ENCODE measurements at regions not wholly inside any gene's neighbourhood (a gene's known extent, or its start where the extent isn't known, plus 50 kb on each side); places are given as distances from the start of the nearest gene placed in this dataset.

DNA sequence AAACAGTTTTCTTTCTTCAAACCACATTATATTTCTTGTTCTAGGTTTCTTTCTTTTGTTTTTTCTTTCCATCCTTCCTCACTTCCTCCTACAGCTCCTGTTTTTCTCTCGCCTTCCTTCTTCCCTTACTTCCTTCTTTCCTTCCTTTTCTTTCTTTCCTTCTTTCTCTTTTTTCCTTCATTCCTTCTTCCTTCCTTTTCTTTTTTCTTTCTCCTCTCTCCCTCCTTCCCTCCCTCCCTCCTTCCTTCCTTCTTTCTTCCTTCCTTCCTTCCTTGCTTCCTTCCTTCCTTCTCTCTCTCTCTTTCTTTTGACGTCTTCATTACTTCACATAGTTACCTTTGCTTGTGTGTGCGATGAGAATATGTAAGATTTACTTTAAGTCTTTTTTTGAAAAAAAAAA is 470.0 kb upstream of the FSIP2 start:
- Mint-ChIP-seq H3K36me3 (ENCODE audit: insufficient read depth in 1 of 3, low read depth in 3 of 3) (peaks cover 0 to 17% (median 11%) of the 10 kb centered on the region in 3 experiments; a peak in 5 of 7 replicates), H3K4me1 (peaks cover 11 to 17% of the 10 kb centered on the region in 2 experiments), H3K4me3 (no peak overlapping the region), H3K9me3 (peaks cover 9 to 16% of the 10 kb centered on the region in 2 experiments), H3K27ac (peak overlapping the region in 1 of 3 experiments; percentile 32; a peak in 1 of 7 replicates), H3K27me3 (ENCODE audit: low read depth) (no peaks in the 10 kb centered on the region)
- H4K5ac ChIP-seq (ENCODE audit: insufficient read length, low read depth, low read length), result no peak overlapping the region
- no CpG with 5 or more reads among the region's 3 CpGs for WGBS (ENCODE audit: extremely low coverage, insufficient read length, low lambda C conversion rate)
- no peak overlapping the region for H2BK12ac ChIP-seq (ENCODE audit: insufficient read length, low read depth, low read length)
- TF ChIP-seq, protein P1, sequence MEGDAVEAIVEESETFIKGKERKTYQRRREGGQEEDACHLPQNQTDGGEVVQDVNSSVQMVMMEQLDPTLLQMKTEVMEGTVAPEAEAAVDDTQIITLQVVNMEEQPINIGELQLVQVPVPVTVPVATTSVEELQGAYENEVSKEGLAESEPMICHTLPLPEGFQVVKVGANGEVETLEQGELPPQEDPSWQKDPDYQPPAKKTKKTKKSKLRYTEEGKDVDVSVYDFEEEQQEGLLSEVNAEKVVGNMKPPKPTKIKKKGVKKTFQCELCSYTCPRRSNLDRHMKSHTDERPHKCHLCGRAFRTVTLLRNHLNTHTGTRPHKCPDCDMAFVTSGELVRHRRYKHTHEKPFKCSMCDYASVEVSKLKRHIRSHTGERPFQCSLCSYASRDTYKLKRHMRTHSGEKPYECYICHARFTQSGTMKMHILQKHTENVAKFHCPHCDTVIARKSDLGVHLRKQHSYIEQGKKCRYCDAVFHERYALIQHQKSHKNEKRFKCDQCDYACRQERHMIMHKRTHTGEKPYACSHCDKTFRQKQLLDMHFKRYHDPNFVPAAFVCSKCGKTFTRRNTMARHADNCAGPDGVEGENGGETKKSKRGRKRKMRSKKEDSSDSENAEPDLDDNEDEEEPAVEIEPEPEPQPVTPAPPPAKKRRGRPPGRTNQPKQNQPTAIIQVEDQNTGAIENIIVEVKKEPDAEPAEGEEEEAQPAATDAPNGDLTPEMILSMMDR (conservative IDR thresholded peaks at IDR 0.05), result no peak
- no peaks in the 10 kb centered on the region for H3K27me3 ChIP-seq (ENCODE audit: insufficient read depth, low read length)
- no peak overlapping the region for H3K14ac ChIP-seq (ENCODE audit: insufficient read depth, low read length)
- H3K9ac ChIP-seq (ENCODE audit: extremely low read depth, insufficient read length, low read length), result no peak overlapping the region
- H4K8ac ChIP-seq (replicated peaks; ENCODE audit: insufficient read length, low read depth, low read length), result no peak overlapping the region
- H3K56ac ChIP-seq (ENCODE audit: insufficient read length, low read depth, low read length), result no peak overlapping the region
- no peak overlapping the region for H2BK120ac ChIP-seq (ENCODE audit: low read depth, low read length, poor library complexity, severe bottlenecking)
- no peak overlapping the region for H3T11ph ChIP-seq (ENCODE audit: low read length)
- H3K23me2 ChIP-seq (ENCODE audit: insufficient read length, low read depth, low read length, poor library complexity, severe bottlenecking), result no peaks in the 10 kb centered on the region
- H2BK5ac ChIP-seq (ENCODE audit: insufficient read length, low read length), result no peak overlapping the region
- H4K20me1 ChIP-seq (ENCODE audit: control insufficient read depth, insufficient read depth, insufficient read length), result no peaks in the 10 kb centered on the region
- H3K27ac ChIP-seq (ENCODE audit: insufficient read length, low read depth, low read length), result no peak overlapping the region
- no peak overlapping the region for H4K91ac ChIP-seq (ENCODE audit: insufficient read length, low read depth, low read length)
- H3K4me1 ChIP-seq (ENCODE audit: insufficient read depth, low read length), result no peaks in the 10 kb centered on the region
- H2AK5ac ChIP-seq (ENCODE audit: insufficient read length, low read length), result no peak overlapping the region
- no peak overlapping the region for H3K4ac ChIP-seq (ENCODE audit: low read depth, low read length)
- DNase-seq, result no peak
- no peak overlapping the region for H3K4me2 ChIP-seq (ENCODE audit: insufficient read depth, insufficient read length, low read length)
- H3K18ac ChIP-seq (ENCODE audit: insufficient read length, low read depth, low read length), result no peak overlapping the region
- H2AFZ ChIP-seq (ENCODE audit: low read length), result no peak overlapping the region
- no peak overlapping the region for H2BK15ac ChIP-seq (ENCODE audit: low read depth, low read length)
- H3K79me2 ChIP-seq (ENCODE audit: insufficient read depth, low read length), result no peaks in the 10 kb centered on the region
- no peak overlapping the region for H3K23ac ChIP-seq (ENCODE audit: insufficient read length, low read depth, low read length)
- H2BK20ac ChIP-seq (ENCODE audit: low read depth, low read length, poor library complexity, severe bottlenecking), result no peak overlapping the region
- no peaks in the 10 kb centered on the region for H3K9me3 ChIP-seq (ENCODE audit: control insufficient read depth, low read depth, low read length)
- H3K79me1 ChIP-seq (ENCODE audit: insufficient read depth, low read depth, low read length, poor library complexity, severe bottlenecking), result no peaks in the 10 kb centered on the region

Data from H9 (cell line).